ENCODE measurements at regions not wholly inside any gene's neighbourhood (a gene's known extent, or its start where the extent isn't known, plus 50 kb on each side); places are given as distances from the start of the nearest gene placed in this dataset.
A peak's percentile ranks its signal among the peaks of the same experiment; 100 is the strongest.
"Not testable (repeated sequence)": the region's sequence is repeated elsewhere in the genome, so short reads cannot be mapped to it uniquely, and the experiment has no call there.

GRCh38 chr9:99490729-99491128, 268.6 kb downstream of the SEC61B start:
- peak; percentile 48 for DNase-seq

GRCh38 chr9:99491408-99492158, 269.5 kb downstream of the SEC61B start:
- peak; percentile 77 for DNase-seq

GRCh38 chr9:99497641-99498040, 275.6 kb downstream of the SEC61B start:
- no peak for DNase-seq

- not testable (repeated sequence) for DNase-seq
Observed at GRCh38 chr9:99498979-99499378, 276.9 kb downstream of the SEC61B start.

GRCh38 chr9:99505936-99506335, 283.9 kb downstream of the SEC61B start:
- DNase-seq, result no peak

GRCh38 chr9:99506747-99507348, 284.8 kb downstream of the SEC61B start:
- DNase-seq, result no peak

GRCh38 chr9:99509065-99509745, 287.1 kb downstream of the SEC61B start:
- DNase-seq, result no peak

- DNase-seq, result no peak
Observed at GRCh38 chr9:99509900-99510535, 287.9 kb downstream of the SEC61B start.

GRCh38 chr9:99511723-99512122, 289.6 kb downstream of the SEC61B start:
- no peak for DNase-seq

- no peak for DNase-seq
Observed at GRCh38 chr9:99513441-99514112, 291.5 kb downstream of the SEC61B start.

- DNase-seq, result no peak
Observed at GRCh38 chr9:99515093-99515492, 293.0 kb downstream of the SEC61B start.

- no peak for DNase-seq
Observed at GRCh38 chr9:99515895-99516656, 294.0 kb downstream of the SEC61B start.

- no peak for DNase-seq
Observed at GRCh38 chr9:99516657-99517049, 294.6 kb downstream of the SEC61B start.

GRCh38 chr9:99523838-99524237, 297.8 kb upstream of the NR4A3 start:
- no peak for DNase-seq

GRCh38 chr9:99531313-99531712, 290.4 kb upstream of the NR4A3 start:
- DNase-seq, result no peak

- DNase-seq, result no peak
Observed at GRCh38 chr9:99533421-99533820, 288.3 kb upstream of the NR4A3 start.

- no peak for DNase-seq
Observed at GRCh38 chr9:99537996-99538395, 283.7 kb upstream of the NR4A3 start.

- DNase-seq, result no peak
Observed at GRCh38 chr9:99544526-99544925, 277.2 kb upstream of the NR4A3 start.

GRCh38 chr9:99549441-99549840, 272.2 kb upstream of the NR4A3 start:
- no peak for DNase-seq

GRCh38 chr9:99555792-99556191, 265.9 kb upstream of the NR4A3 start:
- DNase-seq, result no peak

GRCh38 chr9:99556998-99557397, 264.7 kb upstream of the NR4A3 start:
- no peak for DNase-seq

GRCh38 chr9:99557816-99558215, 263.9 kb upstream of the NR4A3 start:
- DNase-seq, result no peak
